DMS114 treated with DMSO at 0.1 percent for 48 hours (cell line): ENCODE measurements at regions not wholly inside any gene's neighbourhood (a gene's known extent, or its start where the extent isn't known, plus 50 kb on each side); places are given as distances from the start of the nearest gene placed in this dataset.
"Not testable (repeated sequence)": the region's sequence is repeated elsewhere in the genome, so short reads cannot be mapped to it uniquely, and the experiment has no call there.

ENCODE experiments used
- DNase-seq: peaks from one replicate; lab custom pipeline; 2025; ENCODE audit not compliant: unreplicated experiment; lab: John Stamatoyannopoulos, UW

GRCh38 chr7:91759205-91759863 is 121.2 kb downstream of the MTERF1 start:
- DNase-seq = no peak

- no peak for DNase-seq
Measured at GRCh38 chr7:91767820-91768219, 112.7 kb downstream of the MTERF1 start.

- DNase-seq = no peak
Measured at GRCh38 chr7:91771394-91771793, 109.1 kb downstream of the MTERF1 start.

GRCh38 chr7:91771921-91772815 is 108.3 kb downstream of the MTERF1 start:
- no peak for DNase-seq

- no peak for DNase-seq
Measured at GRCh38 chr7:91776171-91776570, 104.3 kb downstream of the MTERF1 start.

GRCh38 chr7:91777522-91777921 is 103.0 kb downstream of the MTERF1 start:
- no peak for DNase-seq

GRCh38 chr7:91778416-91778815 is 102.1 kb downstream of the MTERF1 start:
- DNase-seq = no peak

GRCh38 chr7:91780521-91780920 is 100.0 kb downstream of the MTERF1 start:
- DNase-seq = no peak

- peak; percentile 20 for DNase-seq
Measured at GRCh38 chr7:91784469-91784868, 96.0 kb downstream of the MTERF1 start.

- DNase-seq = no peak
Measured at GRCh38 chr7:91787931-91788330, 92.6 kb downstream of the MTERF1 start.

- DNase-seq = no peak
Measured at GRCh38 chr7:91789086-91789485, 91.4 kb downstream of the MTERF1 start.

- DNase-seq = no peak
Measured at GRCh38 chr7:91789558-91789957, 90.9 kb downstream of the MTERF1 start.

- not testable (repeated sequence) for DNase-seq
Measured at GRCh38 chr7:91790646-91791045, 89.9 kb downstream of the MTERF1 start.

- no peak for DNase-seq
Measured at GRCh38 chr7:91796122-91796521, 84.4 kb downstream of the MTERF1 start.

GRCh38 chr7:91798425-91798824 is 82.1 kb downstream of the MTERF1 start:
- DNase-seq = no peak

- no peak for DNase-seq
Measured at GRCh38 chr7:91800389-91800788, 80.1 kb downstream of the MTERF1 start.

GRCh38 chr7:91801331-91801983 is 79.0 kb downstream of the MTERF1 start:
- no peak for DNase-seq

GRCh38 chr7:91811236-91811635 is 69.3 kb downstream of the MTERF1 start:
- no peak for DNase-seq

- DNase-seq = no peak
Measured at GRCh38 chr7:91811641-91812040, 68.9 kb downstream of the MTERF1 start.

- DNase-seq = no peak
Measured at GRCh38 chr7:91812388-91812787, 68.1 kb downstream of the MTERF1 start.

GRCh38 chr7:91814189-91814588 is 66.3 kb downstream of the MTERF1 start:
- DNase-seq = no peak
